SH-SY5Y (cell line): ENCODE measurements at regions not wholly inside any gene's neighbourhood (a gene's known extent, or its start where the extent isn't known, plus 50 kb on each side); places are given as distances from the start of the nearest gene placed in this dataset.

Experiments
- GATA2 ChIP-seq: IDR thresholded peaks from 2 replicates; pipeline ENCODE4 v1.6.1; 2011; ENCODE audit warnings: mild to moderate bottlenecking, low read depth, low read length
- GATA3 ChIP-seq: IDR thresholded peaks from 2 replicates; pipeline ENCODE4 v1.6.1; 2011; ENCODE audit warnings: low read depth, mild to moderate bottlenecking, low read length, moderate library complexity

DNA sequence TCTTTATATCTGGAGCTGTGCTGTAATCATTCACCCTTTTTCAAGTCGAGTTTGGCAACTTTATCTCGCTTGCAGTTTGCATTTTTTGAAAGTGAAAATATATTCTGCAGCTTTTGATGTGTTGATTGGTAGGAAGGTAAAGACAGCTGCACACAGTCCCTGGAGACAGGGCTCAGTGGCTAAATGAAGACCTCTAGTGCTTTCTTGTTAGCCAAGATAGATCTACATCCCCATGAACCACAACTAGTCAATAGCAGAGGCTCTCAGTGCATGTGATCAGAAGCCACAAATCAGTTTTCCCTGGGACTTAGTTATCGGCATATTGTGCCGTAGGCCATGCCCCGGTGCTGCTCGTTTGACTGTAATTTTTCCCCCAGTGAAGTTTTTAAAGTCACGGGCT lies 587.7 kb upstream of the PITX2 start:
- TF ChIP-seq GATA3, result no peak
- TF ChIP-seq GATA2, result no peak
